Upper lobe of left lung (tissue), 6 donors: ENCODE measurements at regions not wholly inside any gene's neighbourhood (a gene's known extent, or its start where the extent isn't known, plus 50 kb on each side); places are given as distances from the start of the nearest gene placed in this dataset.
A peak's percentile ranks its signal among the peaks of the same experiment; 100 is the strongest.
"Not testable (repeated sequence)": the region's sequence is repeated elsewhere in the genome, so short reads cannot be mapped to it uniquely, and the experiment has no call there.

Experiments
- ATAC-seq, 2 donors: fragments of 200-7000 bp; cut with Tn5 transposase; one replicate each; pipeline ENCODE4 v1.9.1; 2022; ENCODE audit warnings: mild to moderate bottlenecking in 2 of 2, moderate library complexity in 2 of 2; ENCODE audit not compliant: low FRiP score in 2 of 2
- DNase-seq, 2 donors: peaks; one replicate each; pipeline ENCODE4 v3.0.0-alpha.2; 2019 to 2020
- H3K27ac ChIP-seq, 4 donors: fragments of 200-600 bp; sonication (generic); one replicate each; pipeline ENCODE4 v1.5.1; 2016 to 2019
- H3K27me3 ChIP-seq, 4 donors: fragments of 200-600 bp; sonication (generic); one replicate each; pipeline ENCODE4 v1.5.1; 2017 to 2019
- H3K36me3 ChIP-seq, 4 donors: fragments of 200-600 bp; sonication (generic); one replicate each; pipeline ENCODE4 v1.5.1; 2016 to 2019
- H3K4me1 ChIP-seq, 4 donors: fragments of 200-600 bp; sonication (generic); one replicate each; pipeline ENCODE4 v1.5.1; 2018 to 2019
- H3K4me3 ChIP-seq, 4 donors: fragments of 200-600 bp; sonication (generic); one replicate each; pipeline ENCODE4 v1.5.1; 2017 to 2019; ENCODE audit warnings: mild to moderate bottlenecking in 2 of 4, moderate library complexity in 1 of 4
- H3K9me3 ChIP-seq, 4 donors: fragments of 200-600 bp; sonication (generic); one replicate each; pipeline ENCODE4 v1.5.1; 2018 to 2019
- EP300 ChIP-seq, 4 donors: sonication (generic); formaldehyde crosslinking; IDR thresholded peaks; one replicate each; pipeline ENCODE4 v1.5.1; 2017; ENCODE audit warnings: antibody characterized with exemption in 4 of 4, control low read depth in 2 of 4
- POLR2A ChIP-seq, 4 donors: fragments of 450-650 bp; IDR thresholded peaks; one replicate each; pipeline ENCODE4 v1.5.1; 2016 to 2017; ENCODE audit warnings: antibody characterized with exemption in 4 of 4, mild to moderate bottlenecking in 2 of 4
- POLR2AphosphoS5 ChIP-seq, 2 donors: sonication (generic); formaldehyde crosslinking; IDR thresholded peaks; one replicate each; pipeline ENCODE4 v1.5.1; 2017; ENCODE audit warnings: antibody characterized with exemption in 2 of 2
- WGBS, 2 donors: methylation state at CpG; one replicate each; pipeline ENCODE4 v1.1.5; 2017 to 2018; 5-methylcytosine and 5-hydroxymethylcytosine counted together
- TF ChIP-seq, protein P1 (sequence below), 6 experiments: fragments of 450-650 bp in 4 of 6; fragments of 200-600 bp in 2 of 6; sonication (generic) in 2 of 6; IDR thresholded peaks; one replicate each; pipeline ENCODE4 v1.5.1; 2016 to 2019; ENCODE audit warnings: antibody characterized with exemption in 6 of 6
- donor health status: DM: no; HTN: no; CAD: no; lungs with moderate emphysema.
- donor health status: DM: no; HTN: yes; CAD: no; lungs with severe emphysema.

DNA sequence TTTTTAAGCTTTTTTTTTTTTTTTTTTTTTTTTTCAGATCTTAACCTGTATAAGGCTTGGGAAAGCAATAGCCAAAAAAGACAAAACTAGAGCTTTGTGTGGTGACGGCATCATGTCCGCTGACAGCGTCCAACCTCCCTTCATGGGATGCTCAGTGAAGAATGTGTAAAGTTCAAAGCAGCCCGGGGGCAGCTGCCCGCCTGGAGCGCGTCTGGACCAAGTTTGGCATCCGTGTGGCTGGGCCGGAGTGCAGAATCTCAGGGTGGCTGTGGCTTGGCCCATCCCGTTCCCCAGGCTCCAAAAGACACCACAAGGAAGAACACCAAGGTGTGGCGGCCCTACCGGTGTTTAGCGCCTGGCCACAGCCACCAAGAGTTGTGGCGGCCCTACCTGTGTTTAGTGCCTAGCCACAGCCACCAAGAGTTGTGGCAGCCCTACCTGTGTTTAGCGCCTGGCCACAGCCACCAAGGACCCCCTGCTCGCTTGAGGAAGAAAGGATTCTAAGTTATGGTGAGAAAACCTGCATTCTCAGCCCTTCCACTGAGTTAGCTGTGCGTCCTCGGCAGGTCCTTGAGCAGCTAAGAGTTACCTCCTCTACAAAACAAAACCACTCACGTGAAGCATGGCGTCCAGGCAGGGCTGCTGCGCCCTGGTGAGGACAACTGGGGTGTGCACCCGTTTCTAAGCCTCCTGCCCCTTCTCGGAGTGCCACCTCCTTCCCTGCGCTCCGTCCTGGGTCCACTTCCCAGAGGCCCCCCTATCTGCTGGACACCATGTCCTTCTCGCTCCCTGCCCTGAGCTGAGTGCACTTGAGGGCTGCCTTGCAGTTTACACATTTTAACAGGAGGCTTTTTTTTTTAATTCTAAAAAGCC is 103.6 kb upstream of the SALL3 start:
- H3K27ac ChIP-seq, result no peak overlapping the region
- H3K36me3 ChIP-seq, result no peaks in the 10 kb centered on the region
- H3K27me3 ChIP-seq, result no peaks in the 10 kb centered on the region
- peaks cover 0 to 2% (median 0%) of the 10 kb centered on the region in 4 donors for H3K4me1 ChIP-seq
- WGBS, 2 donors, result 86 to 91% methylated on average over 15 to 26 of the region's 26 CpGs
- H3K4me3 ChIP-seq, result no peak overlapping the region
- ATAC-seq (no peak), DNase-seq (peak in 1 of 2 donors; percentile 44)
- no peaks in the 10 kb centered on the region for H3K9me3 ChIP-seq
- TF ChIP-seq POLR2A (IDR thresholded peaks at IDR 0.05), result no peak
- TF ChIP-seq EP300 (IDR thresholded peaks at IDR 0.05), result no peak

DNA sequence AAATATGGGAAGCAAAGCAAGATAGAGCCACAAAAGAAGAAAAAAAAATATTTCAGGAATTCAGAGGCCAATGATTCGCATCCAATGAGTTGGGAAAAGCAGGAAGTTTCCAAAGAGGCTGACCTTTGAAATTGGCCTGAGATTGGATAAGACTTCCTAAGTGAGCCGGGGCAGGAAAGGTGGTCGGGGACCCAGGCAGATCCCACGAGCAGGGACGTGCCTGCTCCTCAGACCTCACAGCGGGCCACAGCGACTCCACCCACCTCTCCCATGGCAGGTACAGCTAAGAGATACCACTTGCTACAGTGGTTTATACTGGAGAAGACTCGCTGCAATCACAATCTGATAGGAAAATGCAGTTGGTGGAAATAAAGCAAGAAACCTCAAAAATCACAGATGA is 102.8 kb upstream of the SALL3 start:
- no peak for TF ChIP-seq EP300 (IDR thresholded peaks at IDR 0.05)
- TF ChIP-seq, protein P1, sequence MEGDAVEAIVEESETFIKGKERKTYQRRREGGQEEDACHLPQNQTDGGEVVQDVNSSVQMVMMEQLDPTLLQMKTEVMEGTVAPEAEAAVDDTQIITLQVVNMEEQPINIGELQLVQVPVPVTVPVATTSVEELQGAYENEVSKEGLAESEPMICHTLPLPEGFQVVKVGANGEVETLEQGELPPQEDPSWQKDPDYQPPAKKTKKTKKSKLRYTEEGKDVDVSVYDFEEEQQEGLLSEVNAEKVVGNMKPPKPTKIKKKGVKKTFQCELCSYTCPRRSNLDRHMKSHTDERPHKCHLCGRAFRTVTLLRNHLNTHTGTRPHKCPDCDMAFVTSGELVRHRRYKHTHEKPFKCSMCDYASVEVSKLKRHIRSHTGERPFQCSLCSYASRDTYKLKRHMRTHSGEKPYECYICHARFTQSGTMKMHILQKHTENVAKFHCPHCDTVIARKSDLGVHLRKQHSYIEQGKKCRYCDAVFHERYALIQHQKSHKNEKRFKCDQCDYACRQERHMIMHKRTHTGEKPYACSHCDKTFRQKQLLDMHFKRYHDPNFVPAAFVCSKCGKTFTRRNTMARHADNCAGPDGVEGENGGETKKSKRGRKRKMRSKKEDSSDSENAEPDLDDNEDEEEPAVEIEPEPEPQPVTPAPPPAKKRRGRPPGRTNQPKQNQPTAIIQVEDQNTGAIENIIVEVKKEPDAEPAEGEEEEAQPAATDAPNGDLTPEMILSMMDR (IDR thresholded peaks at IDR 0.05), result no peak
- no peak for TF ChIP-seq POLR2A (IDR thresholded peaks at IDR 0.05)
- TF ChIP-seq POLR2AphosphoS5 (IDR thresholded peaks at IDR 0.05), result no peak
- 49 to 50% methylated on average over 8 of the region's 8 CpGs for WGBS, 2 donors
- ATAC-seq, result no peak

DNA sequence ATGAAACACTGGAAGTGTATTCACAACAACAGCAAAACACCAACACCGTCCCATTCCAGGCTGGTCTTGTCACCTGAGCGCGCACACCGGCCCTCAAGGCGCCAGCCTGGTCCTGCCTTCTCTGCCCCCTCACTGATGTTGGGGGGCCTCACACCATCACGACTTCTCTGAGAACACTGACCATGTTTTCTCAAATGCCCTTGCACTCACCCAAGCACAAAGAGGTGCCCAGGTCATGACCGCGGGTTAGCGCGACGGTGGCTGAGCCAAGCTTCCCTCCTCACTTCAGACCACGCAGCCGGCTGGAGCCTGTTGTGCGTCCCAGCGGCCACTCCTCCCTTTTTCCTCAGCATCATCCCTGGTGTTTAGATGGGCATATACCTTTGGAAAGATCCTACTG is 101.3 kb upstream of the SALL3 start:
- 88 to 93% methylated on average over 15 of the region's 15 CpGs for WGBS, 2 donors
- Histone ChIP-seq H3K4me1 (peaks cover 0 to 2% (median 0%) of the 10 kb centered on the region in 4 donors), H3K9me3 (peaks cover 0 to under 1% (median 0%) of the 10 kb centered on the region in 4 donors), H3K36me3 (no peaks in the 10 kb centered on the region), H3K27ac (no peak overlapping the region), H3K27me3 (no peaks in the 10 kb centered on the region), H3K4me3 (no peak overlapping the region)
- DNase-seq (peak in 1 of 2 donors; percentile 54), ATAC-seq (no peak)
- TF ChIP-seq EP300 (IDR thresholded peaks at IDR 0.05) (no peak), POLR2A (IDR thresholded peaks at IDR 0.05) (no peak), POLR2AphosphoS5 (IDR thresholded peaks at IDR 0.05) (no peak)
- TF ChIP-seq, protein P1 (IDR thresholded peaks at IDR 0.05), result no peak

More for the DNA sequence above, 102.8 kb upstream of the SALL3 start:
- no peaks in the 10 kb centered on the region for H3K9me3 ChIP-seq
- no peak overlapping the region for H3K27ac ChIP-seq
- DNase-seq, result no peak
- H3K27me3 ChIP-seq, result no peaks in the 10 kb centered on the region
- H3K36me3 ChIP-seq, result no peaks in the 10 kb centered on the region
- H3K4me3 ChIP-seq, result no peak overlapping the region
- H3K4me1 ChIP-seq, result peaks cover 0 to 2% (median 0%) of the 10 kb centered on the region in 4 donors

DNA sequence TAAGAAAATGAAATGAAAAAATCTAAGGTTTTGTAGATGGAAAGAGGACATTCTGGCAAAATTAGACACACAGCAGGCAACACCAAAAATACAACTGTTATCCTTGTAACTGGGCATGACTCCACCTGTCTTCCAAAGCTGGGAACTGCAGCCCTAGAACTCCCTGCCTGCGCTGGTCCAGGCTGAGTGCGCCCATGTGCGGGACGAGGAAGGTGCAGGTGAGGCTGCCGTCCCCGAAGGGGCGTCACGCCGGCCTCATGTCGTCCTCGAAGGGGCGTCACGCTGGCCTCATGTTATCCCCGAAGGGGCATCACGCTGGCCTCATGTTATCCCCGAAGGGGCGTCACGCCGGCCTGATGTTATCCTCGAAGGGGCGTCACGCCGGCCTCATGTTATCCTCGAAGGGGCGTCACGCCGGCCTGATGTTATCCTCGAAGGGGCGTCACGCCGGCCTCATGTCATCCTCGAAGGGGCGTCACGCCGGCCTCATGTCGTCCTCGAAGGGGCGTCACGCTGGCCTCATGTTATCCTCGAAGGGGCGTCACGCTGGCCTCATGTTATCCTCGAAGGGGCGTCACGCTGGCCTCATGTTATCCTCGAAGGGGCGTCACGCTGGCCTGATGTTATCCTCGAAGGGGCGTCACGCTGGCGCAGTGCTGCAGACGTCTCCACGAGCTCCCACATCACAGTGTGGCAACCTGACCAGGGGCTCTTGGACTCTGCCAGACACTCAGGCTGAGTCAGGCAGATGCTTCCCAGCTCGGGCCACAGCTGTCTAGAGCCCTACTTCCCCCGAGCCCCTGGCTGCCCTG is 100.3 kb upstream of the SALL3 start:
- peak in 1 of 2 donors; percentile 73 for DNase-seq
- H3K27me3 ChIP-seq, H3K9me3 ChIP-seq, H3K36me3 ChIP-seq, H3K4me3 ChIP-seq, H3K27ac ChIP-seq, H3K4me1 ChIP-seq, ATAC-seq: not testable (repeated sequence)
- WGBS, 2 donors, result 87 to 90% methylated on average over 56 of the region's 56 CpGs
- TF ChIP-seq, protein P1 (IDR thresholded peaks at IDR 0.05), result peak in 5 of 6 experiments; percentile 17 to 43 (median 36)

DNA sequence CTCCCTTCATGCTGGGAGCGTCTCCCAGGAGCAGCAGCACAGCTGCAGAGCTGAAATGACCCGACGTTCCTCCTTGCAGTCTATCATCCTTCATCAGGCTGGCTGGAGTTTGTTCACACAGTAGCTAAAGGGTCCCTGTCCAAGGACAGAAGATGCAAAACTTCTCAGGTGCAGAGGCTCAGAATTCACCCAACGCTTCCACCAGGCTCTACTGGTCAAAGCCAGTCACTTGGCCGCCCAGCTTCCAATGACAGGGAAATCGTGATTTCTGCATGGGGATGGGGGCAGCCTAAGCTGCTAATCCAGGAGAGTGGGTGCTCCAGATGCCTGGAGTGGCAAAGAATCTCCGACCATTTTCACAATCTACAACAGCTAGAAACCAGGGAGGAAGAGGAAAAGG is 97.0 kb upstream of the SALL3 start:
- H3K9me3 ChIP-seq, result peaks cover 0 to 16% (median 13%) of the 10 kb centered on the region in 4 donors
- DNase-seq (no peak), ATAC-seq (no peak)
- no peaks in the 10 kb centered on the region for H3K27me3 ChIP-seq
- no peaks in the 10 kb centered on the region for H3K36me3 ChIP-seq
- TF ChIP-seq POLR2A (IDR thresholded peaks at IDR 0.05), result no peak
- TF ChIP-seq, protein P1 (IDR thresholded peaks at IDR 0.05), result no peak
- no peak for TF ChIP-seq EP300 (IDR thresholded peaks at IDR 0.05)
- no peak for TF ChIP-seq POLR2AphosphoS5 (IDR thresholded peaks at IDR 0.05)
- H3K4me3 ChIP-seq, result no peak overlapping the region
- H3K27ac ChIP-seq, result no peak overlapping the region
- 84 to 88% methylated on average over 4 to 7 of the region's 7 CpGs for WGBS, 2 donors
- no peaks in the 10 kb centered on the region for H3K4me1 ChIP-seq
